ACC112 (cell line): ENCODE measurements at regions not wholly inside any gene's neighbourhood (a gene's known extent, or its start where the extent isn't known, plus 50 kb on each side); places are given as distances from the start of the nearest gene placed in this dataset.

Experiments used
- H2AFZ ChIP-seq: fragments of 200-600 bp; sonication (generic); one replicate; pipeline ENCODE4 v1.6.0; 2017; ENCODE audit warnings: antibody characterized with exemption, low read length; ENCODE audit not compliant: unreplicated experiment
- H3K27ac ChIP-seq: fragments of 200-600 bp; sonication (generic); 2 replicates; pipeline ENCODE4 v1.5.1; 2014; ENCODE audit warnings: low read depth, mild to moderate bottlenecking, antibody characterized with exemption, low read length, moderate library complexity
- H3K27me3 ChIP-seq: fragments of 200-600 bp; sonication (generic); 2 replicates; pipeline ENCODE4 v1.6.1; 2014; ENCODE audit warnings: mild to moderate bottlenecking, antibody characterized with exemption, low read length, moderate library complexity, mixed read lengths; ENCODE audit not compliant: insufficient read depth
- H3K36me3 ChIP-seq: fragments of 200-600 bp; sonication (generic); 2 replicates; pipeline ENCODE4 v1.6.1; 2016; ENCODE audit warnings: mild to moderate bottlenecking, antibody characterized with exemption, low read length, moderate library complexity, mixed read lengths; ENCODE audit not compliant: insufficient read depth
- H3K4me1 ChIP-seq: fragments of 200-600 bp; sonication (generic); one replicate; pipeline ENCODE4 v1.6.1; 2016; ENCODE audit warnings: low read length, mixed read lengths; ENCODE audit not compliant: insufficient read depth, unreplicated experiment, control insufficient read depth
- H3K4me3 ChIP-seq: fragments of 200-600 bp; sonication (generic); 2 replicates; pipeline ENCODE4 v1.5.1; 2014; ENCODE audit warnings: mild to moderate bottlenecking, low read depth, low read length
- H3K79me2 ChIP-seq: fragments of 200-600 bp; sonication (generic); one replicate; pipeline ENCODE4 v1.6.0; 2016; ENCODE audit warnings: low read length; ENCODE audit not compliant: control insufficient read depth, unreplicated experiment, insufficient read depth

DNA sequence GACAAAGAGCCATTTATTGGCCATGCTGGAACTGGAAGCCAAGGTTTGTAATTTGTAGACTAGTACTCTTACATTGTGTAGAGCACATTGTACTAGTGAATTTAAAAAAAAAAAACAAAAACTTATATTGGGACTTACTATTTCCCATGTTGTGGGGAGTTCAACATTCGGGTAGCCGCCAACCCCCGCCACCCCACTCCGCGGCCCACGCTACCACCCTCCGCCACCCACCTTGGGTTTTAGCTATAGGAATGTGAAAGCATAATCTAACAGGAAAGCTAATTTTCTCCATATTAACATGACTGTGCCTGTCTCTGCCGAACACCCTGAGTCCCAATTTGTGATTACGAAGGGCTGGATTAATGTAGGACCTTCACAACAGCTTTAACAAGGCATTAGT lies 275.8 kb downstream of the FIGN start:
- Histone ChIP-seq H2AFZ (no peak overlapping the region), H3K27me3 (no peaks in the 10 kb centered on the region), H3K36me3 (no peaks in the 10 kb centered on the region)

DNA sequence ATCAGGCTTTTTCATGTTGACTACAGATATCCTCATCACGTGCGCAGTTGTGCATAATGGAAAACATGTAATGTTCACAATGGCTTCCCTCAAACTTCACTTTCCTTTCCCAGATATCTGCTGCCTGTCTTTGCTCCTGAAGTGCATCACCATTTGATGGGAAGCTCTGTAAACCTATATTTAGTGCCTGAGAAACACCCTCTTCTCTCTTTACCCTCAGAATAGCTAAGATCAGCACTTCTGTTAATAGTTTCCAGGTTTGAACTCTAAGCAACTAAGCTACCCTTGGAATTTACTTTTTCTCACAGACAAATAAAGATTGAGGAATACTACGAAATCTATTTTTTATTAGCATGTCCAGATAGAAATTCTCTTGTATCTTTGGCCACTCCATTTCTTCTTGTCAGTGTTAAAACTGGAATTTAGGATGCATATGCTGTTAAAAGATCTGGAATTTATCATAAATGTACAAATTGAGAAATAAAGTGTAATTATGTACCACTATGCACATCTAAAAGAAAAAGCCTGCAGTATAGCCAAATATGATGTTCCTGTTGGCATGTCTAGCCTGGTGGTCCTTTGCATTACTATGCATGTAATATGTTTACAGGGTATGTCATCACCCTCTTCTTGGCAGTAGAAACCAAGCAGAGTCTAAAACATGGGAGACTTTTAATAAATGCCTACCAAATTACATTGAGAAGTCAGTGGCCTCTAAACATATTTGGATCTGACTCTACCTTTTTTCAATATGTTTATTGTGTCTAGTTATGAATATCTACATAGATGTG lies 278.7 kb downstream of the FIGN start:
- Histone ChIP-seq H3K27me3 (no peaks in the 10 kb centered on the region), H3K79me2 (no peaks in the 10 kb centered on the region), H3K4me3 (no peak overlapping the region), H2AFZ (no peak overlapping the region), H3K4me1 (no peaks in the 10 kb centered on the region), H3K36me3 (no peaks in the 10 kb centered on the region), H3K27ac (no peak overlapping the region)

More for the DNA sequence above, 275.8 kb downstream of the FIGN start:
- no peaks in the 10 kb centered on the region for H3K4me1 ChIP-seq
- no peaks in the 10 kb centered on the region for H3K79me2 ChIP-seq
- H3K4me3 ChIP-seq = no peak overlapping the region
- H3K27ac ChIP-seq = no peak overlapping the region

DNA sequence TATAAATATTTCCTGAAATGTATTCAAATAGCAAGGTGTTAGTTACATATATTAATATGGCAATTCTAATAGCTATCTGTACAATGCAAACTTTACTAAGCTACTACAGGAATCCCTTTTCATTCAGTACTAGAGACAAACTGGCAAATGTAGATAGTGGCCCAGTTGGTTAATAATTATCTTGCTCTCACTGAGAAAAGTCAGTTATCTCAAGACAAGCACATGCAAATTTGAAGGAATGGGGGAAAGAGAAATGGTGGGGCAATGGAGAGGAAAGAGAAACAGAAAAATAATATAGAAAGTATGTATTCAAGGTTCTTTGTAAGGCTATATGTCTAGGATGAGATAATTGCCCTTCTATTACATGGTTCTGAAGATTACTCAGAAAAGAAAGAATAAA lies 280.0 kb downstream of the FIGN start:
- Histone ChIP-seq H3K4me3 (no peak overlapping the region), H3K4me1 (no peaks in the 10 kb centered on the region), H3K36me3 (no peaks in the 10 kb centered on the region), H3K27me3 (no peaks in the 10 kb centered on the region), H2AFZ (no peak overlapping the region), H3K79me2 (no peaks in the 10 kb centered on the region), H3K27ac (no peak overlapping the region)

DNA sequence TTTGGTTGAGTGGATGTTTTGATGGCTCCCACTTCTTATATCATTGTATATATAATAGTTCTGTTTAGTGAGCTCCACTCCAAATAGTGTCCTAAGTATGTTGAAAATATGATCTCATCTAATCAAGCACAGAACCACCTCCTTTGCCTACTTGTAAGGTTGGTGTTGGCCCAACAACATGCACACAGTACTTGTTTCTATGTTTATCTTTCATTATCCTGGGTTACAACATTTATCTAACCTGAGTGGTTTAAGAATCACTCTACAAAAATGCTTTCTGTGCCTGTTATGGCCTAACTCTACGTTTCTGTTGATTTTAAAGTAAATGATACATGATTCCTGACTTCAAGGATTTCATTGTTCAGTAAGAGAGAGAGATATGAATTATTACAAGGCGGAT lies 281.9 kb downstream of the FIGN start:
- H3K79me2 ChIP-seq = no peaks in the 10 kb centered on the region
- no peaks in the 10 kb centered on the region for H3K4me1 ChIP-seq
- no peak overlapping the region for H3K4me3 ChIP-seq
- no peaks in the 10 kb centered on the region for H3K36me3 ChIP-seq
- no peaks in the 10 kb centered on the region for H3K27me3 ChIP-seq
- H3K27ac ChIP-seq = no peak overlapping the region
- no peak overlapping the region for H2AFZ ChIP-seq

DNA sequence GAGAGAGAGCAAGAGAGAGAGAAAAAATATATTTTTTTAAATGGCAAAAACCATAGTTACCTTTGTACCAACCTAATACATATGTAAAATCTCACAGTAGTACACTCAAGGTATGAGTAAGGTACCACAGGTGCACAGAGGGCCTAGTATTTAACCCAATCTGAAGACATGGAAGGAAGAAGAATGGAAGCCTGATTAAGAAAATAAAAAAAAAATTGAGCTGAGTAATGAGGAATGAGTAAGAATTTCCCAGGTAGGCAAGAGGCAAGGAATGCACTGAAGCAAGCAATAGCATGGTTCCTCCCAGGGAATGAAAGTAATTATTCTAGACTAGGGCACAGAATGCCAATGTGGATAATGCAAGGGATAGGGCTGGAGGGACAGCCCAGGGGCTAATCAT lies 294.2 kb downstream of the FIGN start:
- Histone ChIP-seq H3K27me3 (no peaks in the 10 kb centered on the region), H3K27ac (no peak overlapping the region), H2AFZ (no peak overlapping the region), H3K36me3 (no peaks in the 10 kb centered on the region), H3K79me2 (no peaks in the 10 kb centered on the region), H3K4me1 (no peaks in the 10 kb centered on the region), H3K4me3 (no peak overlapping the region)

DNA sequence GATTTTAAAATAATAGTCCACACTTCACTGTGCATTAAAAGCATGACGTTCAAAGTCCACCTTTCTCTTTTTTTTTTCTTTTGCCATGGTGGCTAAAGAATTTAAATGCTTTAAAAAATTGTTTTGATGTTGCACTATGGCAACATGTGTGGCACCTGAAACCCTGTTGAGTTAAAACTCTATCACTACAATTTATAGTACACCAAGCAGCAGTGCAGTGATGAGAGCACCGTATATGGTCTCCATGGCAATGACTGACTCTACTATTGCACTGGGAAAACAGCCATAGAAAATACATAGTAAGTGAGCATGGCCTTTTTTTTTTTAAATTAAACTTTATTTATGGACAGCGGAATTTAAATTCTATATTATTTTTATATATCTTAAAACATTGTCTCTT lies 298.8 kb downstream of the FIGN start:
- no peak overlapping the region for H3K4me3 ChIP-seq
- no peaks in the 10 kb centered on the region for H3K36me3 ChIP-seq
- no peaks in the 10 kb centered on the region for H3K27me3 ChIP-seq
- H2AFZ ChIP-seq = no peak overlapping the region
- H3K4me1 ChIP-seq = no peaks in the 10 kb centered on the region
- no peaks in the 10 kb centered on the region for H3K79me2 ChIP-seq
- no peak overlapping the region for H3K27ac ChIP-seq

DNA sequence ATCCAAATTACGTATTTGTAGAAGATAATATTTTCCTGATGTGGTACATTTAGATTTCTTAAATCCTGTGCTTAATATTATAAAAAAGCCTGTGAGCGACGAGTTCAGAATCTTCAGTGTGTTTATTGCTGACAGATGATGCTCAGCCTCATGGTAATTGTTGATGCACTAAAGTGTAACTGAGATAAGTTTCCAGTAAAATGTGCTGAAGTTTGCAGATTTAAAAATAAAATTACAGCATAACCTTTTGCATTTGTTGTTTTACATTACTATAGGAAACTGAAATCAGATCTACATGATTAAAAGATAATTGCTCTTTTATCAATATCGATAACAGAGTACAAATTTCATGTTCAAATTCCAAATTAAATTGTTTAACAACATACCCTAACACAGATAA lies 307.6 kb downstream of the FIGN start:
- Histone ChIP-seq H3K4me1 (no peaks in the 10 kb centered on the region), H3K4me3 (no peak overlapping the region), H3K27ac (no peak overlapping the region), H3K27me3 (no peaks in the 10 kb centered on the region), H3K79me2 (no peaks in the 10 kb centered on the region), H3K36me3 (no peaks in the 10 kb centered on the region), H2AFZ (no peak overlapping the region)

DNA sequence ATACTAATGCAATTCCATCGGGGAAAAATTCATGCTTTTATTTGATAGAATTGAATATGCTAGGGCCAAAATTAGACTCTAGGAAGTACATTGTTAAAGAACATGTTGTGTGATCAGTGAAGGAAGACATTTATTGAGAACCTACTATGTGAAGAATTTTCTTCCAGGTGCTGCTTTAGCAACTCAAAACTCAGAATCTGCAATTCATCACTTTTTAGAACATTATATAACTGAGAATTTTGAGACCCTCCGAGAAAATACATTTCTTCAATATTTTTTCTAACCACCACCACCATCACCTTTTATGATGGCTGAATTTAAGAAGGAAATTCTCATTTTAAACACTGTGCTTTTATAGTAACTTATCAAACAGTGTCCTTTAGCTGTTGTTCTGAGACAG lies 315.2 kb downstream of the FIGN start:
- Histone ChIP-seq H3K4me1 (no peaks in the 10 kb centered on the region), H3K79me2 (no peaks in the 10 kb centered on the region), H3K27ac (no peak overlapping the region), H3K36me3 (no peaks in the 10 kb centered on the region), H3K4me3 (no peak overlapping the region), H2AFZ (no peak overlapping the region), H3K27me3 (no peaks in the 10 kb centered on the region)

DNA sequence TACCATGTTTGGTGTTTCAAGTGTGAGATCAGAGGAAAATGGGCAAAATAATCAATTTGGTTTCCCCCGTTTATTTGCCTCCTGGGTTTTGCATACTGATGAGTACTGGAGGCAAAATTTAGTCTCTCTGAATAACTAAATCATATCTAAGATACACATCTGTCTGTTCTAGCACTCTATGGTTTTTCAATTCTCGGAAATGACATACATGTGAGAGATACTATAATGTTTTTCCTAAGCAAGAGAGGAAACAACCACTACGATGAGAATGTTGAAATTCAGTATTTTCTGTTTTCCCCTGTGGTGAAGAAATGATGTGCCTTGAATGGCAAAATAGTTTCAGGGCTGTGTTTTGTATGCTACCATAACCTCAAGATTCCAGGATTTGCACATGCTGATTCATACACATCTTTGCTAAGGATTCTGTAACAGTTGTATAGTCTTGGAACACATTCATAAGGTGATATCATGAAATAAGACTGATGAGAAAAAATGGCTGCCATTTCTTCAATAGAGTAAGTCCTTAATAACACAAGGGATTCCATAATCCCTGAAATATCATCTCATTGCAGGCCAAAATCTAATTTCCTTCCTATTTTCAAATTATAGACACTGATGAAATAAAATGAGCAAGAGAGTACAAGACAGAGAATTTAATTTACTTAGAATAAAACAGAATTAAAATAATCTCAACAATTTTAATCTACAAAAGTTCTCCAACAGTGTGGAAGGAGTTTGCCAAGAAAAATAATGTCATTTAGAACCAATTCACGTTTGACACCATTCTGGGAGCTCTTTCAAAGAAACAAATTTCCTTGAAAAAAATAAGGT lies 316.6 kb downstream of the FIGN start:
- H3K4me3 ChIP-seq = no peak overlapping the region
- no peaks in the 10 kb centered on the region for H3K4me1 ChIP-seq
- H3K36me3 ChIP-seq = no peaks in the 10 kb centered on the region
- no peaks in the 10 kb centered on the region for H3K27me3 ChIP-seq
- no peak overlapping the region for H2AFZ ChIP-seq
- H3K27ac ChIP-seq = no peak overlapping the region
- H3K79me2 ChIP-seq = no peaks in the 10 kb centered on the region

DNA sequence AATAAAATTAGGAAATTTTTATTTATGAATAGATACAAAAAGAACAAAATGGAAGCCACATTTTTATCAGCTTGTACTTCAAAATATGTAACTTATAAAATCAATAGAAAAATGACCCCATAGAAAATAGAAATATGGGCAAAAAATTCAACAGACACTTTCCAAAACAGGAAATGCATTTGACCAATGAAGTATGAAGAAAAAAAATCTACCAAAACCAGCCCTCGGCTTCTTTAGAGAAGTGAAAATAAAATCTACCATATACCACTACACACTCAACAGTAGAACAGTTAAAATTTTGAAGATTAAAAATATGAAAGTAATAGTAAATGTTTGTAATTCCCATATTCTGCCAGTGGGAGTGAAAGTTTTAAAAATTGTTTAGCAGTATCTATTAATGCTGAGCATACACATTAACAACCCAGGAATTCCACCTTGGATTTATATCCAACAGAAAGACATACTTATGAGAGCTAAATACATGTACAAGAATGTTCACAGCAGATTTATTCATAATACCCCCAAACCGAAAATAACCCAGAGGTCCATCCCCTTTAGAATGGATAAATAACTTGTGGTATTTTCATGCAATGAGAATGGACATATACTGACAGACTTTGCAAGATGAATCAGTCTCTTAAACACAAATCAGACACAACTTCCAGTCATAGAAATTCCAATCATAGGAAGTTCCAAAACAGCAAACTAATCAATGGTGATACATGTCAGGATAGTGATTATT lies 318.0 kb downstream of the FIGN start:
- Histone ChIP-seq H3K36me3 (no peaks in the 10 kb centered on the region), H2AFZ (no peak overlapping the region), H3K4me1 (no peaks in the 10 kb centered on the region), H3K27ac (no peak overlapping the region), H3K79me2 (no peaks in the 10 kb centered on the region), H3K27me3 (no peaks in the 10 kb centered on the region), H3K4me3 (no peak overlapping the region)
